Naive B cell (primary cell): ENCODE measurements at regions not wholly inside any gene's neighbourhood (a gene's known extent, or its start where the extent isn't known, plus 50 kb on each side); places are given as distances from the start of the nearest gene placed in this dataset.
A peak's percentile ranks its signal among the peaks of the same experiment; 100 is the strongest.
"Not testable (repeated sequence)": the region's sequence is repeated elsewhere in the genome, so short reads cannot be mapped to it uniquely, and the experiment has no call there.

ENCODE experiments used
- ATAC-seq, 2 donors: fragments of 150-1000 bp; cut with Tn5 transposase; 2 replicates each; pipeline ENCODE4 v1.10.0; 2021; ENCODE audit warnings: low read depth in 2 of 2, mild to moderate bottlenecking in 2 of 2, moderate library complexity in 2 of 2
- DNase-seq: peaks from one replicate; pipeline ENCODE4 v3.0.0; 2022
- H3K27ac Mint-ChIP-seq, 6 donors: one replicate each; pipeline ENCODE4 v1.8.0; 2020 to 2022; ENCODE audit warnings: mild to moderate bottlenecking in 6 of 6, mixed read lengths in 6 of 6, moderate library complexity in 5 of 6, inconsistent platforms in 2 of 6
- H3K27me3 Mint-ChIP-seq, 3 donors: one replicate each; pipeline ENCODE4 v1.8.0; 2021 to 2022; ENCODE audit warnings: mixed read lengths in 3 of 3, mild to moderate bottlenecking in 1 of 3
- H3K36me3 Mint-ChIP-seq, 2 donors: one replicate each; pipeline ENCODE4 v1.8.0; 2020 to 2022; ENCODE audit warnings: mixed read lengths in 2 of 2, inconsistent platforms in 1 of 2, mild to moderate bottlenecking in 1 of 2
- H3K4me1 Mint-ChIP-seq, 3 donors: one replicate each; pipeline ENCODE4 v1.8.0; 2020 to 2022; ENCODE audit warnings: mixed read lengths in 3 of 3, inconsistent platforms in 1 of 3, mild to moderate bottlenecking in 1 of 3, moderate library complexity in 1 of 3
- H3K4me3 Mint-ChIP-seq, 8 donors: one replicate each; pipeline ENCODE4 v1.8.0; 2020 to 2022; ENCODE audit warnings: mild to moderate bottlenecking in 8 of 8, mixed read lengths in 8 of 8, moderate library complexity in 8 of 8, inconsistent platforms in 2 of 8
- H3K9me3 Mint-ChIP-seq, 7 donors: one replicate each; pipeline ENCODE4 v1.8.0; 2020 to 2022; ENCODE audit warnings: mixed read lengths in 7 of 7, mild to moderate bottlenecking in 5 of 7, inconsistent platforms in 2 of 7, moderate library complexity in 1 of 7

DNA sequence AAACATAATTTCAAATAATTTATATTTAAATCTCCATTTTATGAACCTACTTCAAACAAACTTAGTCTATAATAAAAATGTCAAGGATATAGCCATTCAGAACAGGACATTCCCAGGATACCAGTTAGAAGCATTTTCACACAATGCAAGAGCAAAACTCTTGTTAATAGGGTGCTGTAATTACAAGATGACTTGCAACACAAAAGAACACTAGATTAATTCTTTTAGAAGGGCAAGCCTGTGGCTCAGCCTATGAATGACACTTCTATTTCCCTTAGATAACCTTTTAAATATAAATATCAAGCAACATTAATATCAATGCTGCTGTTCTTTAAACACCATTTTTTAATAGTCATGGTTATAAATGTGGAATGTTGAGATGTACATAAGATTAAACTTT, 157.9 kb upstream of the SCN7A start:
- no peak overlapping the region for H3K27ac Mint-ChIP-seq
- ATAC-seq = no peak
- peaks cover 0 to 2% (median 0%) of the 10 kb centered on the region in 7 donors for H3K9me3 Mint-ChIP-seq
- H3K4me1 Mint-ChIP-seq = no peaks in the 10 kb centered on the region
- H3K27me3 Mint-ChIP-seq = no peaks in the 10 kb centered on the region
- no peak for DNase-seq
- H3K4me3 Mint-ChIP-seq = no peak overlapping the region
- no peaks in the 10 kb centered on the region for H3K36me3 Mint-ChIP-seq

DNA sequence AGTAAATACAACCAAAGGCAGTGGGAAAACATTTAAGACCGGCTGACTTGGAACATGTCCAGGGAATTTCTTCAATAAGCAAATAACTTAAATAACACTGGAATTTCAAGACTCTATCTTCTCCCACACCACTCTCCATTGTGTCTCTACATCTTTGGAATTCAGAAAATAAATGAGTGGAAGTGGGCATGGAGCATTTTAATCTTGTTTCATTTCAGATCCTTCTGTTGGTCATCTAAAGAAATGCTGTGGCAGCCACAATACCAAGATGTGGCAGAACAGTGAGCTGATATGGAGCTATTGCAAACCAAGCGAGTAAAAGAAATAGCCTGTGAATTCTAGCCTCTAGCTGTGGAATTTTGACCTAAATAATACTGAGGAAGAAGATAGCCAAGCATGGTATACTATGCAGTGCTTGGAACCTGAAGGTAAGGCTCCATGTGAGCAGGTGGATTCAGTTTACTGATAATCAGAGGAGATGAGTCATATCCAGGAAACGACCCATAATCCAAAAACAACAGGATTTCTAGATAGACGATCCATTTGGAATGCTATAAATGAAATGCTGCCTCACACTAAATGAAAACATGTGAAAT, 157.1 kb upstream of the SCN7A start:
- ATAC-seq = no peak
- DNase-seq = no peak
- H3K27me3 Mint-ChIP-seq = no peaks in the 10 kb centered on the region
- H3K4me1 Mint-ChIP-seq = no peaks in the 10 kb centered on the region
- peaks cover 0 to 2% (median 0%) of the 10 kb centered on the region in 7 donors for H3K9me3 Mint-ChIP-seq
- H3K4me3 Mint-ChIP-seq = no peak overlapping the region
- H3K36me3 Mint-ChIP-seq = no peaks in the 10 kb centered on the region
- no peak overlapping the region for H3K27ac Mint-ChIP-seq

DNA sequence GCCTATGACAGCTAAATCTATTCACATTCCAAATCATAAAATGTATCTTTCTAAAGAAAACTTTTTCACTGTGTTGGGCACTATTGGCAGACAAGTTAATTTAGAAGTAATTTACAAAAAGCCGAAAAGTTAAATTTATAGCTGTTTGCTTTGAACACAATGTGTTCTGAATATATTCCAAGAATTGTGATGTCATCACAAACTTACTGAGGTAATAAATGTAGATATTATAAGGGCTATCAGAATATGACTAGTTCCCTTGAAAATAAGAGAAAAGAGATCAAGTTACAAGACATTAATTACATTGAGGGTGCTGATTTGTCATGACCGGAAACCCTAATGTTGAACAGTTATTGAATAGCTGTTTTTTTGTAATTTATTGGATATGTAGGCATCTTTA, 153.9 kb upstream of the SCN7A start:
- no peak for ATAC-seq
- H3K27ac Mint-ChIP-seq = no peak overlapping the region
- no peaks in the 10 kb centered on the region for H3K27me3 Mint-ChIP-seq
- H3K4me3 Mint-ChIP-seq = no peak overlapping the region
- peaks cover 0 to 4% (median 0%) of the 10 kb centered on the region in 7 donors for H3K9me3 Mint-ChIP-seq
- no peak for DNase-seq
- H3K4me1 Mint-ChIP-seq = no peaks in the 10 kb centered on the region
- no peaks in the 10 kb centered on the region for H3K36me3 Mint-ChIP-seq

- DNase-seq = no peak
- no peaks in the 10 kb centered on the region for H3K36me3 Mint-ChIP-seq
- peaks cover 0 to 10% (median 4%) of the 10 kb centered on the region in 7 donors for H3K9me3 Mint-ChIP-seq
- H3K27me3 Mint-ChIP-seq = no peaks in the 10 kb centered on the region
- no peak overlapping the region for H3K27ac Mint-ChIP-seq
- ATAC-seq = no peak
- no peaks in the 10 kb centered on the region for H3K4me1 Mint-ChIP-seq
- H3K4me3 Mint-ChIP-seq = no peak overlapping the region
These were observed 149.9 kb upstream of the SCN7A start for GRCh38 chr2:166643980-166644379.

DNA sequence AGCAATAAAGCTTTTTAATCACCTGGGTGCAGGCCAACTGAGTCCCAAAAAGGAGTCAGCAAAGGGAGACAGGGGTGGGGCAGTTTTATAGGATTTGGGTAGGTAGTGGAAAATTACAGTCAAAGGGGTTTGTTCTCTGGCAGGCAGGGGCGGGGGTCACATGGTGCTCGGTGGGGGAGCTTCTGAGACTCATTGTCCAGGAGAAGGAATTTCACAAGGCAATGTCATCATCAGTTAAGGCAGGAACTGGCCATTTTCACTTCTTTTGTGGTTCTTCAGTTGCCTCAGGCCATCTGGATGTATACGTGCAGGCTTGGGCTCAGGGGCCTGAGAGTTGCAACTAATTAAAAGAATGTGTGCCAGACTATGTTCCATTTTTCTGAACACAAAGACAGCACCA, 147.5 kb upstream of the SCN7A start:
- H3K9me3 Mint-ChIP-seq = peaks cover 0 to 10% (median 4%) of the 10 kb centered on the region in 7 donors
- not testable (repeated sequence) for H3K27ac Mint-ChIP-seq, H3K4me1 Mint-ChIP-seq, H3K36me3 Mint-ChIP-seq, DNase-seq, ATAC-seq, H3K27me3 Mint-ChIP-seq, H3K4me3 Mint-ChIP-seq

- no peak overlapping the region for H3K27ac Mint-ChIP-seq
- no peaks in the 10 kb centered on the region for H3K27me3 Mint-ChIP-seq
- peaks cover 0 to 7% (median 4%) of the 10 kb centered on the region in 7 donors for H3K9me3 Mint-ChIP-seq
- H3K4me1 Mint-ChIP-seq = no peaks in the 10 kb centered on the region
- no peak for ATAC-seq
- DNase-seq = no peak
- H3K4me3 Mint-ChIP-seq = no peak overlapping the region
- H3K36me3 Mint-ChIP-seq = no peaks in the 10 kb centered on the region
These were observed 143.0 kb upstream of the SCN7A start for GRCh38 chr2:166637051-166637450.

GRCh38 chr2:166634706-166635105, 140.7 kb upstream of the SCN7A start:
- DNase-seq = no peak
- Mint-ChIP-seq H3K4me3 (no peak overlapping the region), H3K4me1 (no peaks in the 10 kb centered on the region), H3K9me3 (peaks cover 0 to 2% (median 0%) of the 10 kb centered on the region in 7 donors), H3K27me3 (no peaks in the 10 kb centered on the region), H3K27ac (no peak overlapping the region), H3K36me3 (no peaks in the 10 kb centered on the region)
- no peak for ATAC-seq

- no peak for DNase-seq
- Mint-ChIP-seq H3K9me3 (peaks cover 0 to 4% (median 0%) of the 10 kb centered on the region in 7 donors), H3K27ac (no peak overlapping the region), H3K4me1 (no peaks in the 10 kb centered on the region), H3K27me3 (peaks cover 0 to 9% (median 0%) of the 10 kb centered on the region in 3 donors), H3K4me3 (no peak overlapping the region), H3K36me3 (no peaks in the 10 kb centered on the region)
- no peak for ATAC-seq
These were observed 138.6 kb upstream of the SCN7A start for GRCh38 chr2:166632616-166633015.

- H3K36me3 Mint-ChIP-seq = no peaks in the 10 kb centered on the region
- H3K27ac Mint-ChIP-seq = no peak overlapping the region
- DNase-seq (no peak), ATAC-seq (no peak)
- peaks cover 0 to 13% (median 7%) of the 10 kb centered on the region in 7 donors for H3K9me3 Mint-ChIP-seq
- no peaks in the 10 kb centered on the region for H3K4me1 Mint-ChIP-seq
- peaks cover 0 to 9% (median 0%) of the 10 kb centered on the region in 3 donors for H3K27me3 Mint-ChIP-seq
- no peak overlapping the region for H3K4me3 Mint-ChIP-seq
These were observed 134.6 kb upstream of the SCN7A start for GRCh38 chr2:166628478-166629136.

- no peak overlapping the region for H3K4me3 Mint-ChIP-seq
- H3K4me1 Mint-ChIP-seq = no peaks in the 10 kb centered on the region
- H3K27ac Mint-ChIP-seq = peak overlapping the region in 1 of 6 donors; percentile 10
- peaks cover 0 to 19% (median 7%) of the 10 kb centered on the region in 7 donors for H3K9me3 Mint-ChIP-seq
- no peak for ATAC-seq
- H3K36me3 Mint-ChIP-seq = no peaks in the 10 kb centered on the region
- peaks cover 0 to 9% (median 0%) of the 10 kb centered on the region in 3 donors for H3K27me3 Mint-ChIP-seq
- no peak for DNase-seq
These were observed 133.8 kb upstream of the SCN7A start for GRCh38 chr2:166627893-166628292.

- H3K27me3 Mint-ChIP-seq = peaks cover 0 to 9% (median 0%) of the 10 kb centered on the region in 3 donors
- peaks cover 0 to 19% (median 4%) of the 10 kb centered on the region in 7 donors for H3K9me3 Mint-ChIP-seq
- ATAC-seq (no peak), DNase-seq (no peak)
- H3K27ac Mint-ChIP-seq = no peak overlapping the region
- H3K36me3 Mint-ChIP-seq = no peaks in the 10 kb centered on the region
- H3K4me3 Mint-ChIP-seq = no peak overlapping the region
- no peaks in the 10 kb centered on the region for H3K4me1 Mint-ChIP-seq
These were observed 131.6 kb upstream of the SCN7A start for GRCh38 chr2:166625670-166626069.

- Mint-ChIP-seq H3K27ac (no peak overlapping the region), H3K4me3 (no peak overlapping the region), H3K36me3 (no peaks in the 10 kb centered on the region), H3K4me1 (peaks cover 13 to 20% (median 16%) of the 10 kb centered on the region in 3 donors), H3K27me3 (peaks cover 0 to 6% (median 3%) of the 10 kb centered on the region in 3 donors), H3K9me3 (peaks cover 0 to 8% (median 0%) of the 10 kb centered on the region in 7 donors)
- no peak for DNase-seq
- no peak for ATAC-seq
These were observed 120.5 kb upstream of the SCN7A start for GRCh38 chr2:166614503-166614902.

- no peak overlapping the region for H3K4me3 Mint-ChIP-seq
- peaks cover 0 to 8% (median 0%) of the 10 kb centered on the region in 7 donors for H3K9me3 Mint-ChIP-seq
- no peaks in the 10 kb centered on the region for H3K36me3 Mint-ChIP-seq
- peaks cover 0 to 6% (median 3%) of the 10 kb centered on the region in 3 donors for H3K27me3 Mint-ChIP-seq
- no peak overlapping the region for H3K27ac Mint-ChIP-seq
- H3K4me1 Mint-ChIP-seq = peaks cover 13 to 21% (median 16%) of the 10 kb centered on the region in 3 donors
- ATAC-seq (no peak), DNase-seq (no peak)
These were observed 120.0 kb upstream of the SCN7A start for GRCh38 chr2:166614029-166614428.

GRCh38 chr2:166613226-166613625, 119.2 kb upstream of the SCN7A start:
- no peak for DNase-seq
- Mint-ChIP-seq H3K4me1 (peaks cover 13 to 21% (median 16%) of the 10 kb centered on the region in 3 donors), H3K27ac (no peak overlapping the region), H3K36me3 (no peaks in the 10 kb centered on the region), H3K9me3 (peaks cover 0 to 8% (median 0%) of the 10 kb centered on the region in 7 donors), H3K4me3 (no peak overlapping the region), H3K27me3 (peaks cover 0 to 6% (median 3%) of the 10 kb centered on the region in 3 donors)
- no peak for ATAC-seq
